GM13976 (cell line): ENCODE measurements at regions not wholly inside any gene's neighbourhood (a gene's known extent, or its start where the extent isn't known, plus 50 kb on each side); places are given as distances from the start of the nearest gene placed in this dataset.
"Not testable (repeated sequence)": the region's sequence is repeated elsewhere in the genome, so short reads cannot be mapped to it uniquely, and the experiment has no call there.

Source experiments
- DNase-seq: peaks from one replicate; pipeline ENCODE4 v3.0.0; 2012; ENCODE audit warnings: low spot score
- CTCF ChIP-seq: IDR thresholded peaks from 2 replicates; pipeline ENCODE4 v1.5.1; 2012; ENCODE audit warnings: borderline replicate concordance, mild to moderate bottlenecking; ENCODE audit not compliant: insufficient read depth; ENCODE audit errors: extremely low read depth, missing control alignments, control extremely low read depth
- in situ Hi-C: fragments of 300-500 bp; cut with MboI; formaldehyde crosslinking; loops from one replicate; pipeline ENCODE4 v1.12.0; 2022; ENCODE audit warnings: low sequenced_read_pairs, mixed read lengths, inconsistent platforms; ENCODE audit not compliant: unreplicated experiment

DNA sequence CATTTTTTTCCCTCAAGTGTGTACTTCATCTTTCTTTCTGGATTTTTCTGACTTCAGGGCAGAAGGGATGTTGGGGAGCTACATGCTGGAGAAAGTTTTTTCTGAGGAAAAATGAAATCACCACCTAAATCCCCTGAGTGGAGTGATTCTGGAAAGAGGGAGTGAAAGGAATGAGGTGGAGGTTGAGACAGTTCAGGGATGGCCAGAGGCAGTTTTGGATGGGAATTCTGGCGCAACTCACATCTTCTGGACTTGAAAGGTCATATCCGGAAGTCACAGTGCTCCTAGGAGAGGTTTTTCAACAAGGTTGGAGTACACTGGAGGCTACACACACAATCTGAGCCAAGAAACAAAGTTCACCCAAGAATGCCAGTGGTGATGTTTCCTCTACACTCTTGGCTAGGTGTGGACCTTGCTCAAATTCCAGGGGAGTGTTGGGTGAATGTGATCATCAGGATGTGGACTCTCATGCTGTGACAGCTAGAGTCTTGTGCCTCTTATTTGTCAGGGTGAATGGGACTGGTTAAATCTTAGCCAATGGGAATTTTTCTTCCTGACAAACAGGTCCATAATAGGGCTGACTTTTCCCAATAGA, 161.5 kb downstream of the HLX start:
- no peak for DNase-seq
- no peak for TF ChIP-seq CTCF
- in situ Hi-C loops = no loop called here

DNA sequence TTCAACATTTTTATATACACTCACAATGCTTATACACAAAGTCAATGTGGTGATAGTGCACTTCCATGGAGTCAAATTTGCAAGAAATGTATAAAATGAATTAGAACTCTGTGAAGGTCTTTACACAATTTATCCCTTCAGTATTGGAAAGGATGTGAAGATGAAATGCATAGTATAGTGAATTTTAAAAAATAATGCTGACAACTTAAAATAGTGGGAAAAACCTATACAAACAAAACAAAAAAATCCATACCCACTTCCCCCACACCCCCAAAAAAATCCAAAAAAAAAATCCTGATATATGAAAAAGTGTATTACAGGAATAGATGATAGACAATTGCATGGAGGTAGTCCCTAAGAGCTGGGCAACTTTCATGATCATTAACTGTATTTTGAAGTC, 165.3 kb downstream of the HLX start:
- no peak for TF ChIP-seq CTCF
- in situ Hi-C loops = no loop called here
- no peak for DNase-seq

DNA sequence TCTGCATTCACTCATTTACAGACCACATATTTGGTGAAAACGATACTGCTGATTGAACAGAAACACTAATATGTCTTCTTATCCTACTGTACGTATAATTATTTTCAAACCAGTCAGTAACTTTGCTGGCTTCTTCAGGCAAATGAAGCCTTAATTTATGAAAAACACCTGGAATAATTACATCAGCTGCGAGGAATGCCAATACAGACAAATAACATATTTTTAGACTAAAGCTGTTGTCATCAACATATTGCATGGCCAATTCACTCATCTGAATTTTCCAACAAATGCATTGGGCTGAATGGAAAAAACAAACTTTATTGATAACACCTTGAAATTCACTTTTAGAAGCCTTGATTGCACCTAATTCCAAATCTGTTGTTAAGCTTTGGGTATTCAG, 165.9 kb downstream of the HLX start:
- in situ Hi-C loops = no loop called here
- TF ChIP-seq CTCF = no peak
- no peak for DNase-seq

DNA sequence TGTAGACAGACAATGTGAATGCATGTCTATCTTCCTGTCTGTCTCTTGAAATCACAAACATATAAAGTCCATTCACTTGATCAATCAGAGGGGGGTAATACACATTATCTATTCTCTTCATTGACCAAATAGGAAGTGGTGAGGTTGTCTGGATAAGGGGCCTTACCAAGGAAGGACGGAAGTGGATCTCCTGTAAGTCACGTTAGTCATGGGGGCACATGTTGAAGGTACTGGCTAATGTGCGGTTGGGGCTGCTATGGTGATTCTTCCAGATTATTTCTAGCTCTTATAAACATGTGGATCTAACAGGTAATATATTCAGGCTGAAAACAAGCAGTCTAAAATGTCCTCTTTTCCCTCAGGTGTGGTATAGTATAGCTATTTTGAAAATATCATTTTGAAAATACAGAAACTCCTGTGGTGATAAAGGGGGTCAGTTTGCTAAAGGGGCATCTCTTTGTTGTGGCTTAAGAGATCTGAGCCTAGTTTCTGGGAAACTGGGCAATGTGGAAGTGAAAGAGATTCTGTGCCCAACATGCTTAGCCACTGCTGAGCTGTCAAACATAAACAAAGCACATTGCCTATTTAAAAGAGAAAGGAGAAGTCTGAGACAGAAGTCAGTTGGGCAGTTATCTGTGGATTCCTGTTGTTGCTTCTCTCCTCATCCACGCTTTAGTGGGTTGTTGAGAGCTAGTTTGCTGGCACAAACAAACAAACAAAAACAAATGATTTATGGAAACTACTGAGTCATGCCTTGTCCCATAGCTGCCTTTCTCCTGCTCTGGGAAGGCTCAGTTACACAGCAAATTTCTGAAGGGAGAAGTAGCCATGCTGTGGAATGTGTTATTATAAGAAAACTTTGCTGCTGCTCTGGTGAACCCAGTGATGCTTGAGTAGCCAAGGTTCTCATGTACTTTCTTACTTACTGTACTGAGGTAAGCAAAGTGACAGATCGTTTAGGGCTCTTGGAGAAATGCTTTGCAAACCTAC, 166.9 kb downstream of the HLX start:
- peak; percentile 41 for DNase-seq
- in situ Hi-C loops = no loop called here
- no peak for TF ChIP-seq CTCF

- in situ Hi-C loops, DNase-seq: not testable (repeated sequence)
Measured at GRCh38 chr1:221051391-221051790, 172.1 kb downstream of the HLX start.

GRCh38 chr1:221053889-221054288, 174.6 kb downstream of the HLX start:
- no peak for DNase-seq
- in situ Hi-C loops = no loop called here

More at GRCh38 chr1:221053889-221054288, 174.6 kb downstream of the HLX start:
- no peak for TF ChIP-seq CTCF
